Thymus (tissue), 11 donors: ENCODE measurements at regions not wholly inside any gene's neighbourhood (a gene's known extent, or its start where the extent isn't known, plus 50 kb on each side); places are given as distances from the start of the nearest gene placed in this dataset.

ENCODE experiments used
- DNase-seq, 9 donors: peaks; one replicate each; pipeline ENCODE4 v3.0.0-alpha.2; 2013; ENCODE audit warnings: low spot score in 9 of 9, low read depth in 6 of 9, missing footprints in 1 of 9
- H3K27ac ChIP-seq, 2 donors: one replicate each; pipeline ENCODE4 v1.5.1; 2013; ENCODE audit warnings: control low read depth in 1 of 2, low read depth in 1 of 2, low read length in 1 of 2, mild to moderate bottlenecking in 1 of 2, moderate library complexity in 1 of 2
- H3K27me3 ChIP-seq, 2 donors: one replicate each; pipeline ENCODE4 v1.5.1; 2013; ENCODE audit warnings: low read length in 1 of 2; ENCODE audit not compliant: control insufficient read depth in 2 of 2, insufficient read depth in 1 of 2
- H3K36me3 ChIP-seq, 2 donors: one replicate each; pipeline ENCODE4 v1.5.1; 2013; ENCODE audit warnings: low read length in 1 of 2, mild to moderate bottlenecking in 1 of 2, moderate library complexity in 1 of 2; ENCODE audit not compliant: control insufficient read depth in 2 of 2, insufficient read depth in 2 of 2
- H3K4me1 ChIP-seq, 2 donors: one replicate each; pipeline ENCODE4 v1.5.1; 2013; ENCODE audit warnings: low read length in 2 of 2; ENCODE audit not compliant: control insufficient read depth in 2 of 2, insufficient read depth in 2 of 2
- H3K4me3 ChIP-seq, 2 donors: one replicate each; pipeline ENCODE4 v1.5.1; 2013; ENCODE audit warnings: low read length in 2 of 2, control low read depth in 1 of 2, mild to moderate bottlenecking in 1 of 2
- H3K9me3 ChIP-seq, 2 donors: one replicate each; pipeline ENCODE4 v1.5.1; 2013; ENCODE audit warnings: low read length in 1 of 2, mild to moderate bottlenecking in 1 of 2; ENCODE audit not compliant: control insufficient read depth in 2 of 2, insufficient read depth in 1 of 2
- WGBS: extraction: QIAGEN DNeasy Blood & Tissue Kit; methylation state at CpG from one replicate; pipeline ENCODE4 v1.1.7; 2013; 5-methylcytosine and 5-hydroxymethylcytosine counted together
- donor health status: healthy.

- WGBS, result 96% methylated on average over 1 of the region's 1 CpG
- DNase-seq, result no peak
- Histone ChIP-seq H3K27me3 (no peaks in the 10 kb centered on the region), H3K4me1 (no peaks in the 10 kb centered on the region), H3K36me3 (no peaks in the 10 kb centered on the region), H3K27ac (no peak overlapping the region), H3K9me3 (no peaks in the 10 kb centered on the region), H3K4me3 (no peak overlapping the region)
Measured at GRCh38 chr2:150008901-150009300, 421.3 kb upstream of the MMADHC start.

- Histone ChIP-seq H3K36me3 (no peaks in the 10 kb centered on the region), H3K27ac (no peak overlapping the region), H3K4me1 (no peaks in the 10 kb centered on the region), H3K27me3 (no peaks in the 10 kb centered on the region), H3K4me3 (no peak overlapping the region), H3K9me3 (no peaks in the 10 kb centered on the region)
- no peak for DNase-seq
- 85% methylated on average over 1 of the region's 1 CpG for WGBS
Measured at GRCh38 chr2:150007815-150008430, 420.3 kb upstream of the MMADHC start.

- Histone ChIP-seq H3K27ac (no peak overlapping the region), H3K4me1 (no peaks in the 10 kb centered on the region), H3K9me3 (no peaks in the 10 kb centered on the region), H3K27me3 (no peaks in the 10 kb centered on the region), H3K36me3 (no peaks in the 10 kb centered on the region), H3K4me3 (no peak overlapping the region)
- DNase-seq, result no peak
- WGBS, result 96% methylated on average over 4 of the region's 4 CpGs
Measured at GRCh38 chr2:150006591-150006990, 419.0 kb upstream of the MMADHC start.

- H3K4me3 ChIP-seq, result no peak overlapping the region
- no peak overlapping the region for H3K27ac ChIP-seq
- H3K9me3 ChIP-seq, result no peaks in the 10 kb centered on the region
- no peaks in the 10 kb centered on the region for H3K36me3 ChIP-seq
- no peaks in the 10 kb centered on the region for H3K27me3 ChIP-seq
- no peak for DNase-seq
- 92% methylated on average over 1 of the region's 1 CpG for WGBS
- no peaks in the 10 kb centered on the region for H3K4me1 ChIP-seq
Measured at GRCh38 chr2:150003544-150003943, 416.0 kb upstream of the MMADHC start.

GRCh38 chr2:150001788-150002187, 414.2 kb upstream of the MMADHC start:
- DNase-seq, result no peak
- Histone ChIP-seq H3K36me3 (no peaks in the 10 kb centered on the region), H3K4me3 (no peak overlapping the region), H3K9me3 (no peaks in the 10 kb centered on the region), H3K4me1 (no peaks in the 10 kb centered on the region), H3K27me3 (no peaks in the 10 kb centered on the region), H3K27ac (no peak overlapping the region)
- 82% methylated on average over 4 of the region's 4 CpGs for WGBS

DNA sequence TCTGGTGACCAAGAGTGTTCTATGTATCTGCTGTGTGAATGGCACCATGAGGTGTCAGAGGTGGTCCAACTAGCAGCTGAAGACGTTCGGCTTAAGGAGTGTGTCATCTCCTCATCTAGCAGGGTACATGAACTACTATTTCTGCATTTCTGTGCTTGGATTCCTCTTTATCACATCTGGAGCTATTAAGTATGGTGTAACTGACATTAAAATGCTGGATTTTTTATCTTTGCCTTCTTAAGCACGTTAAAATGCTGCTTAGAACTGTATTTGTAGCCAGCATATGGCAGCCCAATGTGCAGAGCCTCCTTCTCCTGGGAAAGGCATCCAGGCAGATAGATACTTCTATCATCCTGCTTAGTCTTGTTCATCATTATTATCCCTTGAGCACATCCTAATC, 409.3 kb upstream of the MMADHC start:
- Histone ChIP-seq H3K4me1 (no peaks in the 10 kb centered on the region), H3K27me3 (no peaks in the 10 kb centered on the region), H3K4me3 (no peak overlapping the region), H3K9me3 (no peaks in the 10 kb centered on the region), H3K27ac (no peak overlapping the region), H3K36me3 (no peaks in the 10 kb centered on the region)
- no peak for DNase-seq
- 83% methylated on average over 3 of the region's 3 CpGs for whole genome bisulfite sequencing

DNA sequence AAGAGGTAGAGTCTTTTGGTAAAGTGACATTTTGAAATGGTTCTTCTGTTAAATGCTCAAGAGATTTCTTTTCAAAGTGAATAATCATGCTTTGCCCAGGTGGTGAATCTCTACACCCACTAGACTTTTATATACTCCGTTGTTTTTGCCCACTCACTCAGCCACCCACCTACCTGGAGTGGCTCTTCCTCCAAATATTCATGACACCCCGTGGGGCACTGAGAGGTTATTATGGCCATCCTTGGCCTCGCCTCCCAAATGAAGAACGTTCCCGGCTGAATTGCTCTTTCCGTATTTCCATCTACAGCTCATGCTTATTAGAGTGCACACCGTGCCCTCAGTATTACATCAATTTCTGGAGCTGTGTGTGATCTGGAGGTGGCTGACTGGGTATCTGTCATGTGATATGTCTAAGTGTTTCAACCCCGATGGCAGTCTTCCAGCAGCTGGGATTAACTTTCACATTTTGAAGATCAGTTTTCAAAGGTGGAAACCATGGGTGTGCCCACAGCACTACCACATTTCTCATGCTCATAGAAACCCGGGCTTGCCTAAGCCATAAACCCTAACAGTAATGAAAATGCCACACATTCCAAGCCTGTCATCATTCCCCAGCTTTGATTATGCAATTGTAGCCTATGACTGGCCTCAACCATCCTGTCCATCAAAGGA, 406.6 kb upstream of the MMADHC start:
- 82% methylated on average over 9 of the region's 9 CpGs for WGBS
- H3K4me3 ChIP-seq, result no peak overlapping the region
- H3K27me3 ChIP-seq, result no peaks in the 10 kb centered on the region
- H3K9me3 ChIP-seq, result no peaks in the 10 kb centered on the region
- H3K27ac ChIP-seq, result no peak overlapping the region
- DNase-seq, result no peak
- H3K36me3 ChIP-seq, result no peaks in the 10 kb centered on the region
- no peaks in the 10 kb centered on the region for H3K4me1 ChIP-seq

GRCh38 chr2:149993316-149993715, 405.7 kb upstream of the MMADHC start:
- H3K27ac ChIP-seq, result no peak overlapping the region
- no peaks in the 10 kb centered on the region for H3K36me3 ChIP-seq
- DNase-seq, result no peak
- H3K4me1 ChIP-seq, result no peaks in the 10 kb centered on the region
- H3K9me3 ChIP-seq, result no peaks in the 10 kb centered on the region
- WGBS, result 83% methylated on average over 1 of the region's 1 CpG
- H3K4me3 ChIP-seq, result no peak overlapping the region
- no peaks in the 10 kb centered on the region for H3K27me3 ChIP-seq

DNA sequence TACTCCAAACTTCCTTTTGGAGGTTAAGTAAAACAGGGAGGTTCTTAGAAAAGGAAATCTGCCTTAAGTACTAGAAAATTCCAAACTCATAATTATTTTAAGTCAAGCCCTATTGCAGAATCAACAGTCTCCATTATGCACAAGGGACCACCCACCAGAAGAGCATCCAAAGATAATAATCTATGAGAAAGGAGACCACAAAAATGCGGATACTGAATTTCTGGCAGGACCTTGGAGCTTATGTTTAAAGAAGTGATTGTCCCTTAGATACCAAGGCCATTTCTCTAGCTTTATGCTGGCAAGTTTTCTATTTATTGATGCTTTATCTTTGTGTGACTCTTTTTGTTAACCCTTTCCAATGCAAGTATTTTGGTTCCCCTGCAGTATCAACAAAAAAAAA, 404.0 kb upstream of the MMADHC start:
- no peaks in the 10 kb centered on the region for H3K36me3 ChIP-seq
- no peaks in the 10 kb centered on the region for H3K4me1 ChIP-seq
- 85% methylated on average over 1 of the region's 1 CpG for WGBS
- no peaks in the 10 kb centered on the region for H3K9me3 ChIP-seq
- H3K27ac ChIP-seq, result no peak overlapping the region
- H3K27me3 ChIP-seq, result no peaks in the 10 kb centered on the region
- DNase-seq, result no peak
- H3K4me3 ChIP-seq, result no peak overlapping the region
